DOHH2 (cell line): ENCODE measurements at regions not wholly inside any gene's neighbourhood (a gene's known extent, or its start where the extent isn't known, plus 50 kb on each side); places are given as distances from the start of the nearest gene placed in this dataset.
"Not testable (repeated sequence)": the region's sequence is repeated elsewhere in the genome, so short reads cannot be mapped to it uniquely, and the experiment has no call there.

ENCODE experiments used
- H3F3A ChIP-seq: fragments of 200-600 bp; sonication (generic), shearing (Covaris generic); 2 replicates; pipeline ENCODE4 v1.6.0; 2016; ENCODE audit warnings: antibody characterized with exemption, mild to moderate bottlenecking; ENCODE audit not compliant: control insufficient read depth, insufficient read depth
- H3K27ac ChIP-seq: fragments of 200-600 bp; sonication (generic); 2 replicates; pipeline ENCODE4 v1.5.1; 2014; ENCODE audit warnings: low read depth, mild to moderate bottlenecking, low read length, moderate library complexity
- H3K27me3 ChIP-seq: fragments of 200-600 bp; sonication (generic); 2 replicates; pipeline ENCODE4 v1.6.1; 2014; ENCODE audit warnings: mild to moderate bottlenecking, low read length, mixed read lengths; ENCODE audit not compliant: control insufficient read depth
- H3K36me3 ChIP-seq: fragments of 200-600 bp; sonication (generic); 2 replicates; pipeline ENCODE4 v1.6.1; 2014; ENCODE audit warnings: mild to moderate bottlenecking, low read length, moderate library complexity, mixed read lengths; ENCODE audit not compliant: control insufficient read depth
- H3K4me1 ChIP-seq: fragments of 200-600 bp; sonication (generic); 2 replicates; pipeline ENCODE4 v1.6.1; 2014; ENCODE audit warnings: mild to moderate bottlenecking, low read length, mixed read lengths; ENCODE audit not compliant: control insufficient read depth
- H3K4me2 ChIP-seq: fragments of 200-600 bp; sonication (generic); 2 replicates; pipeline ENCODE4 v1.6.0; 2014; ENCODE audit warnings: mild to moderate bottlenecking, low read length, moderate library complexity
- H3K4me3 ChIP-seq: fragments of 200-600 bp; sonication (generic); 2 replicates; pipeline ENCODE4 v1.5.1; 2014; ENCODE audit warnings: mild to moderate bottlenecking, low read length, mixed read lengths
- H3K79me2 ChIP-seq: fragments of 200-600 bp; sonication (generic); 2 replicates; pipeline ENCODE4 v1.6.1; 2014; ENCODE audit warnings: mild to moderate bottlenecking, low read length, mixed read lengths; ENCODE audit not compliant: control insufficient read depth
- H3K9me2 ChIP-seq: fragments of 200-600 bp; sonication (generic); replicated peaks from 2 replicates; pipeline ENCODE4 v1.6.1; 2014; ENCODE audit warnings: mild to moderate bottlenecking, low read length, mixed read lengths; ENCODE audit not compliant: control insufficient read depth
- H3K9me3 ChIP-seq: fragments of 200-600 bp; sonication (generic); 2 replicates; pipeline ENCODE4 v1.6.1; 2014; ENCODE audit warnings: antibody characterized with exemption, low read length, mixed read lengths; ENCODE audit not compliant: control insufficient read depth, insufficient read depth
- H4K20me1 ChIP-seq: fragments of 200-600 bp; sonication (generic); 2 replicates; pipeline ENCODE4 v1.6.0; 2014; ENCODE audit warnings: low read depth, mild to moderate bottlenecking, antibody characterized with exemption, low read length, moderate library complexity; ENCODE audit not compliant: control insufficient read depth, insufficient read depth
- CTCF ChIP-seq: fragments of 200-600 bp; sonication (generic); IDR thresholded peaks from one replicate; pipeline ENCODE4 v1.5.1; 2014; ENCODE audit warnings: antibody characterized with exemption, mild to moderate bottlenecking, low read depth, low read length; ENCODE audit not compliant: poor library complexity, severe bottlenecking
- EZH2phosphoT487 ChIP-seq: fragments of 200-600 bp; sonication (generic); IDR thresholded peaks from 2 replicates; pipeline ENCODE4 v1.6.1; 2017; ENCODE audit warnings: borderline replicate concordance, mild to moderate bottlenecking, antibody characterized with exemption, low read length, moderate library complexity, mixed read lengths

- Histone ChIP-seq H3K4me3 (no peak overlapping the region), H3K9me2 (no peaks in the 10 kb centered on the region), H3K27me3 (no peaks in the 10 kb centered on the region), H3F3A (no peaks in the 10 kb centered on the region), H3K4me2 (no peak overlapping the region), H3K79me2 (no peaks in the 10 kb centered on the region), H3K27ac (no peak overlapping the region), H3K36me3 (no peaks in the 10 kb centered on the region), H4K20me1 (no peaks in the 10 kb centered on the region), H3K4me1 (no peaks in the 10 kb centered on the region), H3K9me3 (no peaks in the 10 kb centered on the region)
- TF ChIP-seq EZH2phosphoT487 (no peak), CTCF (no peak)
Observed at GRCh38 chr4:24209906-24210305, 320.1 kb upstream of the PPARGC1A start.

- H3K9me2 ChIP-seq = no peaks in the 10 kb centered on the region
- no peaks in the 10 kb centered on the region for H3K79me2 ChIP-seq
- H3K4me3 ChIP-seq = no peak overlapping the region
- H4K20me1 ChIP-seq = no peaks in the 10 kb centered on the region
- no peaks in the 10 kb centered on the region for H3F3A ChIP-seq
- H3K9me3 ChIP-seq = no peaks in the 10 kb centered on the region
- no peak overlapping the region for H3K4me2 ChIP-seq
- H3K27ac ChIP-seq = no peak overlapping the region
- no peaks in the 10 kb centered on the region for H3K36me3 ChIP-seq
- no peaks in the 10 kb centered on the region for H3K27me3 ChIP-seq
- TF ChIP-seq CTCF (no peak), EZH2phosphoT487 (no peak)
- no peaks in the 10 kb centered on the region for H3K4me1 ChIP-seq
Observed at GRCh38 chr4:24209131-24209530, 319.3 kb upstream of the PPARGC1A start.

GRCh38 chr4:24208691-24209090 is 318.8 kb upstream of the PPARGC1A start:
- H3K9me2 ChIP-seq = no peaks in the 10 kb centered on the region
- no peaks in the 10 kb centered on the region for H3K4me1 ChIP-seq
- H3K4me3 ChIP-seq = no peak overlapping the region
- no peaks in the 10 kb centered on the region for H3K79me2 ChIP-seq
- H3F3A ChIP-seq = no peaks in the 10 kb centered on the region
- H3K27me3 ChIP-seq = no peaks in the 10 kb centered on the region
- no peak overlapping the region for H3K4me2 ChIP-seq
- no peaks in the 10 kb centered on the region for H3K36me3 ChIP-seq
- no peaks in the 10 kb centered on the region for H4K20me1 ChIP-seq
- H3K9me3 ChIP-seq = no peaks in the 10 kb centered on the region
- no peak overlapping the region for H3K27ac ChIP-seq
- TF ChIP-seq CTCF = no peak
- TF ChIP-seq EZH2phosphoT487 = no peak

- H3K36me3 ChIP-seq, H3K27me3 ChIP-seq, H3K27ac ChIP-seq, H3K4me1 ChIP-seq, H3K4me2 ChIP-seq, H3K9me2 ChIP-seq, H3K4me3 ChIP-seq, H3K9me3 ChIP-seq, H4K20me1 ChIP-seq, H3K79me2 ChIP-seq, H3F3A ChIP-seq: not testable (repeated sequence)
Observed at GRCh38 chr4:24204708-24205107, 314.9 kb upstream of the PPARGC1A start.
